Activated naive CD8-positive, alpha-beta T cell treated with anti-CD3 and anti-CD28 coated beads, Interleukin-2, amount 50 U/mL, for 16 hours (primary cell): ENCODE measurements at regions not wholly inside any gene's neighbourhood (a gene's known extent, or its start where the extent isn't known, plus 50 kb on each side); places are given as distances from the start of the nearest gene placed in this dataset.
"Not testable (repeated sequence)": the region's sequence is repeated elsewhere in the genome, so short reads cannot be mapped to it uniquely, and the experiment has no call there.

Source experiments
- DNase-seq: peaks from one replicate; pipeline ENCODE4 v3.0.0-alpha.2; 2020; ENCODE audit warnings: low read depth, low spot score

DNA sequence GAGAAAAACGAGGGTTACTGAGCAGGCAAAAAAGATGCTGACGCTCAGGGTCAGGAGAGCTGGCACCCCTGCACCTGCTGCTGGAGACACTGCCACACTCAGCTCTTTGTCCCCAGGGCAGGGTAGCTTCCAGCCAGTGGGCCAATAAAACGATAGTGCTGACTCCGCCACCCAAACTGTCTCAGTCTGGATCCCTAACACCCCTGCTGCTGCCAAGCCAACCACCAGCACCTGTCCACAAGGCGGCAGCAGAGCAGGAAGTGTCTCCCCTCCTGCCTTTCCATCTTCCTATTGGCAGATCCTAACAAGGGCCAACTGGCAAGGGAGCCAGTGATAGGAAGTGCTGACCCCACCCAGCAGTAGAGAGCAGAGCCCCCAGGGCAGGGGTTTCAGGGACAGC lies 531.5 kb upstream of the SALL3 start:
- DNase-seq, result no peak

DNA sequence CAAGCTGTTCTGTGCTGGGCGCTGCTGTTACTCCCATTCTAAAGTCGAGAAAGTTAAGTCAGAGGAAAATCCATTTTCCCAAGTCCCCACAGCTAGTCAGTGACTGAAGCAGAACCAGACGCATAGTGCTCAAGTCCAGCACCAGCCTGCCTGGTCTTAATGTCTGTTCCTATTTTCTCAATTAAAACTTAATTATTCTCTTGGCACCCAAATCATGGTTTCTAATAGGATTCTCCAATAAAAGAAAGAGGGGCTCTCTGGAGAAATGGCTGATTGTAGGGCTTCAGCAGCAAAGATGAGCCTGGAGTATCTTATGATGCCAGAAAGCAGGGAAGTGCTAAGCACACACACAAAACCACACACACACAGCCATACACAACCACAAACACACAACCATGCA lies 531.0 kb upstream of the SALL3 start:
- DNase-seq, result no peak

DNA sequence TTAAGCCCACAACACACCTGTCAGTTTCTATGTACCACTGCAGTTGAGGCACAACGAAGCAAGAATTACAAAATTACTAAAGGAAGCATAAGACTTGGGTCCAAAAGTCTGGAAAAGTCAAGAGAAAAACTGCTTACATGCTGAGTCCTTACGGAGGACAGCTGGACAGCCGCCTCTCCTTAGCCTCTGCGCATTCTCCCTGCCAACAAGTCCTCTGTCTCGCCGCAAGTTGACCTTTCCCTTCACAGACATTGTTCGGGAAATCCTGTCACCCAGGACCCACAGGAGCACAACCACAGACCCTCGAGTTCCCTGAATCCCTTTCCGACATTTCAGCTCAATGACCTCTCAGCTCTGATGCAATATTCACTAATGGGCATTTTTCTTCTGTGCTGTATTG lies 525.4 kb upstream of the SALL3 start:
- no peak for DNase-seq

DNA sequence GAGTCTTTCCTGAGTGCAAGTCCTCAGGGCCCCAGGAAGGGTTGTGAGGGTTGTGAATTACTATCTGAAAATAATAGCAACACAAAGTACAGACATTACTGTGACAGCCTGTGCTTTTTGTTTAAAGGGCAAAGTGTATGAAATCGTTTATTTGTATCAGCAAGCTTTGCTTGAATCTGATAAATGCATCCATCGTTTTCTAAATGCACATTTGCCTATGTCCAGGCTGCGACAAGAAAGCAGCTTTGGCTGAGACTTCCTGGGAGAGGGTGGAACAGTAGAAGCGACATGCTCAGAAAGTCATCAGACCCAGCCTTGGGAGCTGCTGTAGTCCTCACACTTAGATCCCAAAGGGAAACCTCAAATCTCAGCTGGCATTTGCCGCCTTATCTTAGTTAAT lies 524.2 kb upstream of the SALL3 start:
- no peak for DNase-seq

DNA sequence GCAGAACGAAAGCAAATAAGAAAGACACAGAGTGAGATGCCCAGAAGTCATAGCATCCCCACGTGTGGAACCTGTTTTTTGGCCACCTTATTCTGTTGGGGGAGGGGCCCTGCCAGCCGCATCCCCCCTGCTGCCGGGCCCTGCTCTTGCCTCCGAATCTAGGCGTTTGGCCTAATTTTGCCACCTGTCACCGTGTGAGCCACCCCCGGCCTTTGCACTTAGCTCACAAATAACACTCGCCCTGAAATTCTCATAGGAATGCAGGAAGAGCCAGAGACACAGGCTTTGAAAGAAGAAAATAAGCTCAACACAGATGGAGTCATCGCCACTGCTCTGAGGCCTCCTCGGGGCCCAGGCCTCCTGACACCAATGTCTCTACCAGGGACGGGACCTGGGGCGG lies 522.6 kb upstream of the SALL3 start:
- no peak for DNase-seq

DNA sequence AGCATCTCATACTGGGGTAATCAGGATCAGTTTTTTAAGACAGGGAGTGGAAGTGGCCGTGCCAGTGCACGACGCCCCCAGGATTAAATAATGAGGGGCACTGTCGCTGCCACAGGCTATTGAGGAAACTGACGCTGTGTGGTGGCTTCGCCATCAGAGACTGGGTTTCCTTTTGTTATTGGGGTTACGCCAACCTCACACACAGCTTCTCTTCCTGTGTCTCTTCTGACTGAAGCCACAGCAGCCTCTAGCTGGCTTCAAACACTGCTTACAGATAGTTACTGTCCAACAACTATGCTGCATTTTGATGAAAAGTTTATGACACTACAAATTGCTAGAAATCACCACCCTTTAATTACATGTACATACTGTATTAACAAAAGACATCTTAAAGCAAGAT lies 521.9 kb upstream of the SALL3 start:
- no peak for DNase-seq

DNA sequence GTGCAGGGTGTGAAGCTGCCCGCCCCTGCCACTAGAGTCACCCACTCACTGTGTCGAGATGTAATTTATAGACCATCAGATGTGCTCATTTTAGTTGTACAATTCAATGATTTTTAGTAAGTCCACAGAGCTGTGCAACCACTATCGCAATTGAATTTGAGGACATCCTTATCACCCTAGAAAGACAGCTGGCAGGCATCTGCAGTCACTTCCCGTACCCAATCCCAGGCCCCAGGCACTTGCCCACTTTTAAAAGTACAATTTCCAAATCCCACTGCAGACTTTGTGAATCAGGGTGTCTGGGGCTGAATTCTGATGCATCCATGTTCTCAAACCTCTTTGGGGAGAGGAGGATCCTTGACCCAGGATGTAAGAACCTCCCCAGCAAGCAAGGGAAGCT lies 521.3 kb upstream of the SALL3 start:
- no peak for DNase-seq

DNA sequence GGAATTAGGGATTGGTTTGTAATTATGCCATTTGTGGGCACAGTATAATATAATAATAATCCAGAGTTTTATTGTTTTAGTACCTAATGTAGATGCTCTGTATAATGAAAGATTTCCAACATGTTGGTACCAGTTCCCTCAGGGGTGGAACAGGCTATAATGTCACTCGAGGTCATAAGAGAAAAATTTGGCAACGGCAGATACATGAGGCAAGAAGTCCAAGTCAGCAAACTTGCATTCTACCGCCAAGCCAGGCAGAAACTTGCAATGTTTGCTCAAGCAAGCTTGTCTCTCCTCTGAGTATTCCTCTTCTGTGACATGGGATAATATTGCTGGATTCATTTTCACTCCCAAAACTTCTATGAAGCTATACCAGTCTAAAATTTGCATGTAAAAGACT lies 520.0 kb upstream of the SALL3 start:
- DNase-seq, result no peak

DNA sequence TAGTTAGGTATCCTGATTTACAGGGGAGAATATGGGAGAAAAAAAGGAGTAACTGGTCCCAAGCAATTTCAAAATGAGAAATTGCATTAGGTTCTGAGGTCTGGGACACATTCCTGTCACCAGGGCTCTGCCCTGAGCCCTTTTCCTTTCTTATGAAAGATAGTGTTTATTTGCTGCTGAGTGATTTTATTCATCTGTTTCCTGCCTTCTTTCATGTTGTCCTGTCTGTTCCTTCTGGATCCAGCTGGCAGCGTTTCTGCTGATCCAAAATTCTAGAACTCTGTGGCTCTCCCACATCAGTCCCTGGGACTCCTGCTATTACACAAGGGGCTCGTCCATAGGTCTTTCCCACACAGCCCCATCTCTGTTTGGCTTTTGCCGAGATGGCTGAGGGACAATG lies 519.1 kb upstream of the SALL3 start:
- no peak for DNase-seq

DNA sequence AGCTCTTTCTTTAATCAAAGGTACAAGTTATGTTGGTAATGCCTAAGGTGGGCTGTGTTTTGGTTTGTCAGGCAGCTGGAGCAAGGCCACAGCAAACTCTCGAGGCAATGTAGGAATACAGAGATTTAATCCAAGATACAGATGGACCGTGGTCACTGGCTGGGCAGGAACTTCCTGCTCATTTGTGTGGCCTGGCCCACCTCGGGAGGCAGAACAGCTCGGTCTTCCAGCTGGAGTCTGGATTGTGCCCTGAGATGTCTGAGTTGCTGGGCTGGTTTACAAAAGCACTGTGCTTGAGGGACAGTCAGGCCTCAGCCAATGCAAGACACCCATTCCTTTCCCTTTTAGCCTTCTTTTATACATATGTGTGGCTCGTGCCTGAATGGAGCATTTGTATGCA lies 506.1 kb upstream of the SALL3 start:
- no peak for DNase-seq

DNA sequence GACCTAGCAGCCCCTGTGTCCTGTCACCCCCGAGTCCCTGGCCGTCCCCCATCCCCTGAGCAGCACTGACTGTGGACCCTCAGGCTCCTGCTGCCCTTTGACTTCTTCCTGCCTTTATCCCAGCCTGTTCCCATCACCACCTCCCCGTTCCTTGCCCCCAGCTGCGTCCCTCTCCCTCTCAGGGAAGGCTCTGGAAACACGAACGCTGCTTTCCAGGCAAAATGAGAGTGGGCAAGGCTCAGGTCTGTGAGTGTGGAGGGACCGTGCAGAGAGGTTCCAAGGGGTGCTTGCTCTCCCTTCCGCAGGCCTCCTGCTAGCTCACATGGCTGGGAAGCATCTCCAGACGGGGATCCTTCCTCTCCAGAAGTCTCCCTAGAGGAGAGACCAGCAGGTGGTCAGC lies 501.8 kb upstream of the SALL3 start:
- DNase-seq, result no peak

DNA sequence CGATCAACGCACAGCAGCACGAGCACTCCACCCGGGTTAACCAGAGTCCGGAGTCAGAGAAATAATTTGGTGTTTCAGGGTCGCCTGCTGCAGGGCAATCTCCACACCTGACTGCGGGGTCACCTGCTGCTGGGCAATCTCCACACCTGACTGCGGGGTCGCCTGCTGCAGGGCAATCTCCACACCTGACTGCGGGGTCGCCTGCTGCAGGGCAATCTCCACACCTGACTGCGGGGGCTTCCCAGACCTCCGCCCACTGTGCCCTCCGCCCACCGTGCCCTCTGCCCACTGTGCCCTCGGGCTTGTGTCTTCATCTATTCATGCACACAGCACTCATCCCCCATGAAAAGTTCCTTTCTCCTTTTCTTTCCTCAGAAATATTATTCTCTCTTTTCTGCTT lies 500.2 kb upstream of the SALL3 start:
- DNase-seq, result no peak

DNA sequence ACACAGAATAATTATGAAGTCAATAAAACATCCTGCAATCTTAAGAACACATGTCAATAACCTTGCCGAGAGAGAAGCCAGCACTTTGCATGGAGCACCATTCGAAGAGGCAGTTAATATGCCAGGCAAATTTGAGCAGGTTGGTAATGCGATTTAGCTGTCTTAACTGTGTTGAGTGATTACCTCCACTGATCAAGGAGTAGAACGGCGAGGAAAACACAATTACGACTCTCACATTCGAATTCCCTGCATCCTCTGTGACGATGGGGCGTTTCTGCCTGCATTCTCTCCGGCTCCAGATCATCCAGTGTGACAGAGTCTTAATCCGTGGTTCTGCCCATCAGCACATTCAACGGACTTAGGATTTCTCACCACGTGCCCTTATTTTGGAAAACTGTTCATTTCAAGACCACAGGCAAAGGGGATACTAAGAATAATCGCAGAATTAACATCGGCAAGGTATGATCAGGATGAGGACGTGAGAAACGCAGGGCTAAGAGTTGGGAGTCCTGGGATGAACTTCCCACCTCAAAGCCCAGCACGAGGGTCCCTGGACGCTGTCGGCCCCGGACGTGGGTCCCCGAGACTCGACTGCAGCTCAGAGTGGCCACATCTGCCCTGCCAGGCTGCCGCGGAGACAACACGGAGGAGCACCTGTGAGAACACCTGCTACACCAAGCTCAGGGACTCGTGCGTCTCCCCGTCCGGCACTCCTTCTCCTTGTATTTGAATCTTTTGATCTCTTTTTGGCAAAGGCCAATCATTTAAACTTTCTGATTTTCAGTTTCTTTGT lies 499.2 kb upstream of the SALL3 start:
- no peak for DNase-seq

DNA sequence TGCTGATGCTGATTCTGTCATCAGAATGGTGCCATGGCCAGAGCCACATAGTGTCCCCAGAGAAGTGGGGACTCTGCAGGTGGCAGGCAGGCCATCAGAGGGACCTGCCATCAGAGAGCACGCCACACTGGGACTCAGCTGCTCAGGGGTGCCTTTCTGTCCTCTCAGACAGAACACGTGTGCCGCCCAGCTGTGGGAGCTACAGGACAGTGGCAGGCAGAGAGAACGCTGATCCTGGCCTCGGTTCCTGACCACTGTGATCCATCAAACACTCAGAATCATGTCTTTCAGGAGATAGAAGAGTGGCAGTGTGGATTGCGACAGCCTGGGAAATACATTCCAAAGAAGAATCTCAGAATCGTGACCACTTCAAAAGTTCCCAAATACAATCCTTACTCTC lies 497.2 kb upstream of the SALL3 start:
- DNase-seq, result no peak

DNA sequence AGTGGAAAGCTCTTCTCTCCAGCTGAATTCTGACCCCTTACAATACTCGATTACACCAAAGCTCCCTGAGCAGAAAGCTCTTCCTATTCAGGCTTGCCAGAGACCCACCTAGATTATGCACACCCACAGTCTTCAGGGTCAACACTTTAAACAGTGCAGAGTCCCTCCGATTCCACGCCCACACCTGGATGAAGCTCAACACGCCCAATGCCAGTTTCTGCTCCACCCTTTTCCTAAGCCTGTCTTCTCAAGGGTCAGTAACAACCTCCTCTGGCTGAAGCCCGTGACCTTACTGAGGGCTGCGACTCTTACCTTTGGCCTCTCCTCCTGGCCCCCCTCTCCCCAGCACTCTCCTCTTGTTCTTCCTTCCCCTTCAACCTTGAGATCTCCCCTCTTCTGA lies 492.0 kb upstream of the SALL3 start:
- DNase-seq, result no peak

DNA sequence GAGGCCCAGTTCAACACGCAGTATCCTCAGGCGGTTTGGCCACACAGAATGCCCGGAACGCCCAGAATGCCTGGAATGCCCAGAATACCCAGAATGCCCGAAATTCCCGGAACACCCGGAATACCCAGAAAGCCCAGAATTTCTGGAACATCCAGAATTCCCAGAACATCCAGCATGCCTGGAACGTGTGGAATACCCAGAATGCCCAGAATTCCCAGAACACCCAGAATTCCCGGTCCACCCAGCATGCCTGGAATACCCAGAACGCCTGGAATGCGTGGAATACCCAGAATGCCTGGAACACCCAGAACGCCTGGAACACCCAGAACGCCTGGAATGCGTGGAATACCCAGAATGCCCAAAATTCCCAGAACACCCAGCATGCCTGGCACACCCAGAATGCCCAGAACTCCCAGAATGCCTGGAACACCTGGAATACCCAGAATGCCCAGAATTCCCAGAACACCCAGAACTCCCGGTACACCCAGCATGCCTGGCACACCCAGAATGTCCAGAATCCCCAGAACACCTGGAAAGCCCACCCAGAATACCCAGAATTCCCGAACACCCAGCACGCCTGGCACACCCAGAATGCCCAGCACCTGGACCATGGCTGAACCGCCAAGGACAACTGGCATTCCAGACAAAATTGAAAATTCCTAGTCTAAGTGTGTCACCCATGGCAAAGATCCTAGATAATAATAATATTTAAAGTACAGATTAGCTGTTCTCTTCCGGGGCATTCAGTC lies 487.4 kb upstream of the SALL3 start:
- no peak for DNase-seq

DNA sequence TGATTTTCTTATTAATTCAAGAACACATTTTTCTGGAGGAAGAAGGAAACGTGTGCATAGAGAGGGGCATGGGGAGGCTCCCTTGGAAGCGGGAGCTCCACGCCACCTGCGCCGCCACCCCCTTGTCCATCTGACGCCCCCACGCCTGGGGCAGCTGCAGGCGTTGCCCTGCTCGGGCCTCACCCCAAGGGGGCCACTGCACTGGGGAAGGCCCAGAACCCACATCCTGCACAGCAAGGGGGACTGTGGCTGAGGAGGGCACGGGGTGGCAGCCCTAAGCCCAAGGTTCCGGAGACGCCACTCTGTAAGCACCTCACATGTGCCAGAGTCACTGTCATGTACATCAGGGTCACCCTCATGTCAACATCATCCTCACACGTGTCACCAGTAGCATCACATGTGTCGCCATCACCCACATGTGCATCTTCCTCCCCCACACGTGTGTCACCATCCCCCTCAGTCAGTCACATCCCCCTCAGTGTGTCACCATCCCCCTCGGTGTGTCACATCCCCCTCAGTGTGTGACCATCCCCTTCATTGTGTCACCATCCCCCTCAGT lies 486.7 kb upstream of the SALL3 start:
- no peak for DNase-seq

DNA sequence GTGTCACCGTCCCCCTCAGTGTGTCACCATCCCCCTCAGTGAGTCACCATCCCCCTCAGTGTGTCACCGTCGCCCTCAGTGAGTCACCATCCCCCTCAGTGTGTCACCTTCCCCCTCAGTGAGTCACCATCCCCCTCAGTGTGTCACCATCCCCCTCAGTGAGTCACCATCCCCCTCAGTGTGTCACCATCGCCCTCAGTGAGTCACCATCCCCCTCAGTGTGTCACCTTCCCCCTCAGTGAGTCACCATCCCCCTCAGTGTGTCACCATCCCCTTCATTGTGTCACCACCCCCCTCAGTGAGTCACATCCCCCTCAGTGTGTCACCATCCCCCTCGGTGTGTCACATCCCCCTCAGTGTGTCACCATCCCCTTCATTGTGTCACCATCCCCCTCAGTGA lies 486.1 kb upstream of the SALL3 start:
- DNase-seq, result not testable (repeated sequence)

DNA sequence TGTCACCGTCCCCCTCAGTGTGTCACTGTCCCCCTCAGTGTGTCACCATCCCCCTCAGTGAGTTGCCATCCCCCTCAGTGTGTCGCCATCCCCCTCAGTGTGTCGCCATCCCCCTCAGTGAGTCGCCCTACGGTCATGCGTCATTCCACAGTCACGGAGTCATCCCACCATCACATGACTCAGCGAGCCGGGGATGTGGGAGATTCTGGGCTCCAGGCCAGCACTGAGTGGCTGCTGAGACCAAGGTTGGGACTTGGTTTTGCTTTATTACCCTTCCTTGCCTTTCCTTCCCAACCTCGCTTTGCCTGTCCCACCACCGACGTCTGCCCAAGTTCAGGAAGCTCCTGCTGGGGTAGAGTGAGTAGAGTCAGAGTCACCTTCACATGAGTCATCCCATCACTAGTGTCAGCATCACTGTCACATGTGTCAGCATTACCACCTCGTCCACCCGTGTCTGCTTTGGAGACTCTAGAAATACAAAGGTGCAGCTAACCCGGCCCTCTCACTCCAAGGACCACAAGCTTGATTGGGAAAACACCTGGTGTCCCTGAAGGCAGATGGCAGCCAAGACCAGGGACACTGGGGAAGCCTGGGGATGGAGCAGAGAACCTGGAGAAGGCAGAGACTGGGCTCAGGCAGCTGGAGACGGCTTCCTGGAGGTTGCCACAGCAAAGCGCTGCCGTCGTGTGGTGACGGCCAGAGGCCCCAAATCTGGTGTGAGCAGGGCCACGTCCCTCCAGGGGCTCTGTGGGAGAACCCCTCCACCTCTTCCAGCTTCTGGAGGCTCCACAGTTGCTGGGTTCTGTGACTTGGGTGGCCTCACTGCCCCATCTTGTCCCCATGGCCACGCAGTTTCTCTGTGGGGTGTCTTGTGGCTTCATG lies 485.2 kb upstream of the SALL3 start:
- DNase-seq, result no peak

DNA sequence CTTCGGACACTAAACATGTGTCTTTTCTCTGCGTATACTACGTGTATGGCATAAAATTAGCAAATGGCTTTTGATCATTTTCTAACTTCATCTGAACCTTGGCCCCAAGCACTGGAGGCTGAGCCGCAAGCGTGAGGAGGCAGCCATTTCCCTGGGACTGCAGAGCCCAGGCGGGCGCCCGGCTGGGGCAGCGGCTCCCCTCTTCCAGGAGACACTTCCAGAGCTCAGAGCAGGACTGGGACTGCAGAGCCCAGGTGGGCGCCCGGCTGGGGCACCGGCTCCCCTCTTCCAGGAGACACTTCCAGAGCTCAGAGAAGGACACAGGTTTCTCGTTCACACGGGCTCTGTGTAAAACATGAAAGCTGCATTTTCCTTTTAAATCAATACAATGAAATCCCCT lies 484.1 kb upstream of the SALL3 start:
- no peak for DNase-seq

DNA sequence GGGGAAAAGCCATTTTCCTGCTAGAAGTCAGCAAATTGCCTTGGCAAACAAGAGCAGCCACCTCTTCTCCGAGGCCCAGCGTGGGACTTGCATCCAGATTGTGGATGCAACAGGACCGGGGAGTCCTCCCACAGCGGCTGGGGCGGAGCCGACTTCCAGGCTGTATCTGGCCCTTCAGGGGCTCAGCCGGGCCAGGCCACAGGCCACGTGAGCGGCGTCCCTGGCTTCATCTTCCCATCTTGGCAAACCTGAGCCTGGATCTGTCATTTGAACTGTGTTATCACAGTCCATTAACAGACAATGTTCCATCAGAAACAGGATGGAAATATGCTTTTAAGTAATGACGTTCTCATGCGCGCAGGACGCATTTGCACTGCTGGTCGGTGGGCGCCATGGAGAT lies 483.5 kb upstream of the SALL3 start:
- DNase-seq, result no peak

DNA sequence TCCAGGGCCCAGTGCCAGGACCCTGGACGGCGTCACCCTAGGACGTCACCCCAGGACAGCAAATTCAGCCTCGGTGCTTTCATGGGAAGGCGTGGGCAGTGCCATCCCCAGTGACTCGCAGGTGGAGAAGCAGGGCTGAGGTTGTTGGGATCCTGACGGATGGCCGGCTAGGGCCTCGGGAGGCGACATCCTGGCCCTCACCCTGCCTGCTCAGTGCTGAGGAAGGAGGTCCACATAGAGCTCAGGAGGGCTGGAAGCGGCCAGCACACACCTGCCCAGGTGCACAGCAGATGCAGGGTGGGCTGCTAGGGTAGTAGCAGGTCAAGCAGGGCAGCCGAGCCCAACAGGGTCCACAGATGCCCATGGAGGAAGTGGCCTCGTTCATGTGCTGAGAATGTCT lies 482.0 kb upstream of the SALL3 start:
- DNase-seq, result no peak
